Naive thymus-derived CD4-positive, alpha-beta T cell (primary cell): ENCODE measurements at regions not wholly inside any gene's neighbourhood (a gene's known extent, or its start where the extent isn't known, plus 50 kb on each side); places are given as distances from the start of the nearest gene placed in this dataset.

Experiments
- ATAC-seq: fragments of 150-1000 bp; cut with Tn5 transposase; 2 replicates; pipeline ENCODE4 v1.10.0; 2021; ENCODE audit warnings: mild to moderate bottlenecking, moderate library complexity
- CTCF ChIA-PET: fragments of 350-600 bp; sonication (Branson Sonifier 250); formaldehyde crosslinking; loops from one replicate; lab custom pipeline; 2021; ENCODE audit warnings: antibody characterized with exemption; lab: Charles Lee
- POLR2A ChIA-PET: fragments of 350-600 bp; sonication (Branson Sonifier 250); formaldehyde crosslinking; loops from one replicate; lab custom pipeline; 2021; ENCODE audit warnings: antibody characterized with exemption, inconsistent platforms; lab: Charles Lee
- DNase-seq, 9 donors: peaks; one replicate each; pipeline versions ENCODE4 v3.0.0 to v3.0.0-alpha.2; 2020 to 2022; ENCODE audit warnings: mixed read lengths in 1 of 9
- H3K27ac ChIP-seq: one replicate; pipeline ENCODE4 v1.7.0; 2013; ENCODE audit warnings: mild to moderate bottlenecking, low read depth, low read length, moderate library complexity
- H3K27me3 ChIP-seq, 2 donors: one replicate each; pipeline ENCODE4 v1.7.0; 2013; ENCODE audit warnings: low read length in 2 of 2, mild to moderate bottlenecking in 2 of 2, moderate library complexity in 2 of 2; ENCODE audit not compliant: control insufficient read depth in 2 of 2, insufficient read depth in 2 of 2
- H3K36me3 ChIP-seq, 3 experiments: 1 replicate in 2 of 3; 2 replicates in 1 of 3; pipeline ENCODE4 v1.7.0; 2013; ENCODE audit warnings: low read length in 3 of 3, mild to moderate bottlenecking in 3 of 3, moderate library complexity in 1 of 3; ENCODE audit not compliant: insufficient read depth in 3 of 3, control insufficient read depth in 2 of 3
- H3K4me1 ChIP-seq, 2 donors: one replicate each; pipeline ENCODE4 v1.7.0; 2013; ENCODE audit warnings: low read length in 2 of 2, mild to moderate bottlenecking in 2 of 2, moderate library complexity in 1 of 2; ENCODE audit not compliant: control insufficient read depth in 2 of 2, insufficient read depth in 2 of 2
- H3K4me3 ChIP-seq: 2 replicates; pipeline ENCODE4 v1.7.0; 2013; ENCODE audit warnings: mild to moderate bottlenecking, low read length
- H3K9me3 ChIP-seq, 3 experiments: 1 replicate in 2 of 3; 2 replicates in 1 of 3; pipeline ENCODE4 v1.7.0; 2013; ENCODE audit warnings: low read length in 3 of 3; ENCODE audit not compliant: control insufficient read depth in 2 of 3
- H3K27ac Mint-ChIP-seq, 9 donors: one replicate each; pipeline ENCODE4 v1.8.0; 2020 to 2022; ENCODE audit warnings: mixed read lengths in 9 of 9, mild to moderate bottlenecking in 8 of 9, moderate library complexity in 5 of 9, inconsistent platforms in 2 of 9
- H3K27me3 Mint-ChIP-seq, 5 donors: one replicate each; pipeline ENCODE4 v1.8.0; 2021 to 2022; ENCODE audit warnings: mixed read lengths in 5 of 5, mild to moderate bottlenecking in 1 of 5
- H3K36me3 Mint-ChIP-seq, 5 donors: one replicate each; pipeline ENCODE4 v1.8.0; 2020 to 2022; ENCODE audit warnings: mixed read lengths in 5 of 5, mild to moderate bottlenecking in 3 of 5, inconsistent platforms in 1 of 5
- H3K4me1 Mint-ChIP-seq, 7 donors: one replicate each; pipeline ENCODE4 v1.8.0; 2020 to 2022; ENCODE audit warnings: mixed read lengths in 7 of 7, mild to moderate bottlenecking in 3 of 7, inconsistent platforms in 1 of 7
- H3K4me3 Mint-ChIP-seq, 10 donors: one replicate each; pipeline ENCODE4 v1.8.0; 2020 to 2022; ENCODE audit warnings: mild to moderate bottlenecking in 10 of 10, mixed read lengths in 10 of 10, moderate library complexity in 6 of 10, inconsistent platforms in 2 of 10
- H3K9me3 Mint-ChIP-seq, 11 donors: one replicate each; pipeline ENCODE4 v1.8.0; 2020 to 2022; ENCODE audit warnings: mixed read lengths in 11 of 11, mild to moderate bottlenecking in 4 of 11, inconsistent platforms in 1 of 11, moderate library complexity in 1 of 11
- intact Hi-C, 2 donors: fragments of 100-400 bp; cut with micrococcal nuclease; formaldehyde crosslinking; loops; one replicate each; pipeline ENCODE4 v1.15.1; 2023

DNA sequence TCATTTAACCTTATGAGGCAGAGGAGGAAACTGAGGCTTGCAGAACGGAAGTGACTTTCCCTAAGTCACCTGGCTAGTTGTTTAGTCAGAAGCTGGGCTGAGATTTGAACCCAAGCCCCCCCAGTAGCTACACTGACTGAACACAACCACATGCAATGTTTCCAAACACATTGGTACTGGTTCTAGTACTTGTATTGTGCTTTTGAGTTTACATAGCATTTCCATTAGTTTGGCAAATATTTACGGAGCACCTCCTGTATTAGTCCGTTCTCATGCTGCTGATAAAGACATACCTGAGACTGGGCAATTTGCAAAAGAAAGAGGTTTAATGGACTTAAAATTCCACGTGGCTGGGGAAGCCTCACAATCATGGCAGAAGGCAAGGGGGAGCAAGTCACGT lies 56.3 kb upstream of the ITGA11 start:
- no peak overlapping the region for H3K27ac ChIP-seq
- intact Hi-C loops: no loop called here
- H3K36me3 Mint-ChIP-seq: peaks cover 0 to 5% (median 0%) of the 10 kb centered on the region in 5 donors
- POLR2A ChIA-PET: no interaction called here
- no peaks in the 10 kb centered on the region for H3K36me3 ChIP-seq
- peaks cover 0 to 12% (median 0%) of the 10 kb centered on the region in 11 donors for H3K9me3 Mint-ChIP-seq
- H3K4me1 Mint-ChIP-seq: peaks cover 0 to 3% (median 0%) of the 10 kb centered on the region in 7 donors
- DNase-seq (no peak), ATAC-seq (no peak)
- no peaks in the 10 kb centered on the region for H3K9me3 ChIP-seq
- no peak overlapping the region for H3K4me3 Mint-ChIP-seq
- CTCF ChIA-PET: no interaction called here
- no peaks in the 10 kb centered on the region for H3K4me1 ChIP-seq
- no peak overlapping the region for H3K4me3 ChIP-seq
- H3K27ac Mint-ChIP-seq: no peak overlapping the region
- peaks cover 35 to 64% (median 39%) of the 10 kb centered on the region in 5 donors for H3K27me3 Mint-ChIP-seq
- H3K27me3 ChIP-seq: no peaks in the 10 kb centered on the region

DNA sequence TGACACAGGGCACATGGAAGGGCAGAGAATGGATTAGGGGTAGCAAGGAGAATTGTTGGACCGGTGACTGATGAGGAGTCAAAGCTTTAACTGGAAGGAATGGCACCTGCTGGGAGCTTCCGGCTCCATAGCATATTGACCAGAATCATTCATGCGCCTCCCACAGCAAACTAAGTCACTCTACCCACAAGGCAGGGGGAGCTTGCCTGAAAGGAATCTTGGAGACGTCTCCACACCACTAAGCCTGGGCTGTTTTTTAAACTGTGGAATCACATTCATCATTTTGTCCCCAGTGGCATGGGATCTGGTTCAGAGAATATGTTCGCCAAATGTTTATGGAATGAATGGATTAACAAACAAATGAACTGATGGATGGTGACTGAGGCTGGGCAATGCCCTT lies 57.0 kb upstream of the ITGA11 start:
- peaks cover 0 to 12% (median 0%) of the 10 kb centered on the region in 11 donors for H3K9me3 Mint-ChIP-seq
- H3K9me3 ChIP-seq: no peaks in the 10 kb centered on the region
- H3K36me3 Mint-ChIP-seq: peaks cover 0 to 5% (median 0%) of the 10 kb centered on the region in 5 donors
- intact Hi-C loops: no loop called here
- DNase-seq (no peak), ATAC-seq (no peak)
- peaks cover 32 to 65% (median 42%) of the 10 kb centered on the region in 5 donors for H3K27me3 Mint-ChIP-seq
- no peaks in the 10 kb centered on the region for H3K27me3 ChIP-seq
- no peaks in the 10 kb centered on the region for H3K36me3 ChIP-seq
- H3K27ac Mint-ChIP-seq: no peak overlapping the region
- H3K4me1 Mint-ChIP-seq: peaks cover 0 to 3% (median 0%) of the 10 kb centered on the region in 7 donors
- H3K27ac ChIP-seq: no peak overlapping the region
- no peaks in the 10 kb centered on the region for H3K4me1 ChIP-seq
- CTCF ChIA-PET: no interaction called here
- no peak overlapping the region for H3K4me3 Mint-ChIP-seq
- no peak overlapping the region for H3K4me3 ChIP-seq
- POLR2A ChIA-PET: no interaction called here

- H3K4me1 ChIP-seq: no peaks in the 10 kb centered on the region
- DNase-seq (no peak), ATAC-seq (no peak)
- POLR2A ChIA-PET: no interaction called here
- intact Hi-C loops: no loop called here
- Mint-ChIP-seq H3K4me3 (no peak overlapping the region), H3K27ac (no peak overlapping the region), H3K4me1 (peaks cover 0 to 2% (median 0%) of the 10 kb centered on the region in 7 donors), H3K36me3 (peaks cover 0 to 5% (median 0%) of the 10 kb centered on the region in 5 donors), H3K27me3 (peaks cover 29 to 65% (median 45%) of the 10 kb centered on the region in 5 donors), H3K9me3 (peaks cover 0 to 12% (median 0%) of the 10 kb centered on the region in 11 donors)
- no peaks in the 10 kb centered on the region for H3K27me3 ChIP-seq
- H3K9me3 ChIP-seq: no peaks in the 10 kb centered on the region
- no peaks in the 10 kb centered on the region for H3K36me3 ChIP-seq
- H3K4me3 ChIP-seq: no peak overlapping the region
- CTCF ChIA-PET: no interaction called here
- H3K27ac ChIP-seq: no peak overlapping the region
Measured at GRCh38 chr15:68489421-68489820, 57.5 kb upstream of the ITGA11 start.

GRCh38 chr15:68491415-68492106 lies 59.6 kb upstream of the ITGA11 start:
- Histone ChIP-seq H3K4me1 (no peaks in the 10 kb centered on the region), H3K27me3 (no peaks in the 10 kb centered on the region), H3K27ac (no peak overlapping the region), H3K36me3 (no peaks in the 10 kb centered on the region), H3K4me3 (no peak overlapping the region), H3K9me3 (no peaks in the 10 kb centered on the region)
- Mint-ChIP-seq H3K4me3 (no peak overlapping the region), H3K27ac (no peak overlapping the region), H3K4me1 (no peaks in the 10 kb centered on the region), H3K9me3 (peaks cover 0 to 12% (median 0%) of the 10 kb centered on the region in 11 donors), H3K27me3 (peaks cover 28 to 55% (median 50%) of the 10 kb centered on the region in 5 donors), H3K36me3 (peaks cover 0 to 5% (median 0%) of the 10 kb centered on the region in 5 donors)
- intact Hi-C loops: no loop called here
- no peak for ATAC-seq
- ChIA-PET POLR2A (no interaction called here), CTCF (no interaction called here)
- no peak for DNase-seq

GRCh38 chr15:68492855-68493254 lies 60.9 kb upstream of the ITGA11 start:
- Mint-ChIP-seq H3K9me3 (peaks cover 0 to 12% (median 0%) of the 10 kb centered on the region in 11 donors), H3K4me1 (no peaks in the 10 kb centered on the region), H3K4me3 (no peak overlapping the region), H3K36me3 (peaks cover 0 to 5% (median 0%) of the 10 kb centered on the region in 5 donors), H3K27me3 (peaks cover 25 to 51% (median 44%) of the 10 kb centered on the region in 5 donors), H3K27ac (no peak overlapping the region)
- ChIA-PET POLR2A (no interaction called here), CTCF (no interaction called here)
- intact Hi-C loops: no loop called here
- no peak overlapping the region for H3K4me3 ChIP-seq
- H3K9me3 ChIP-seq: no peaks in the 10 kb centered on the region
- no peak overlapping the region for H3K27ac ChIP-seq
- H3K27me3 ChIP-seq: no peaks in the 10 kb centered on the region
- ATAC-seq (no peak), DNase-seq (no peak)
- no peaks in the 10 kb centered on the region for H3K4me1 ChIP-seq
- H3K36me3 ChIP-seq: no peaks in the 10 kb centered on the region

DNA sequence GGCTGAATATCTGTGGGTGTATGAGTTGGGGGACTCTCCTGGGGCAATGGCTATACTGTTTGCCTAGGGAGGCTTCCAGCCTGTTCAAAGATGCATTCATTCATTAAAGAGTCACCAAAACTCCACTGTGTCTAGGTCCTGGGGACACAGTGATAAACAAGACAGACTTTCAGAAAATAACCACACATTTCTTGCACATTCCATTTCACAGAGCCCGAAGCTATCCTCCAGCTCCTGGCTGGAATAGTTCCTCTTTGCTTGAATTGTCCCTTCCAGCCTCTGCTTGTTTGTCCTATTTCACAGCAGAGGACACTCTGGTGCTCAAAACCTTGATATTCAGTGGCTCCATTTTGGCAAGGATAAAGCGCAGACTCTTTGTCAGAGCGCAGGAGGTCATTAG lies 61.7 kb upstream of the ITGA11 start:
- no peaks in the 10 kb centered on the region for H3K36me3 ChIP-seq
- no peaks in the 10 kb centered on the region for H3K9me3 ChIP-seq
- H3K4me3 Mint-ChIP-seq: no peak overlapping the region
- peaks cover 0 to 6% (median 0%) of the 10 kb centered on the region in 11 donors for H3K9me3 Mint-ChIP-seq
- peaks cover 17 to 50% (median 37%) of the 10 kb centered on the region in 5 donors for H3K27me3 Mint-ChIP-seq
- intact Hi-C loops: no loop called here
- H3K27ac ChIP-seq: no peak overlapping the region
- H3K27ac Mint-ChIP-seq: no peak overlapping the region
- ChIA-PET POLR2A (no interaction called here), CTCF (interaction anchor here (0.6 kb wide), 1 partner anchor 968 kb away, joined by 3 read pairs; no protein-coding TSS in a partner anchor)
- H3K36me3 Mint-ChIP-seq: peaks cover 0 to 5% (median 0%) of the 10 kb centered on the region in 5 donors
- DNase-seq (no peak), ATAC-seq (no peak)
- H3K27me3 ChIP-seq: no peaks in the 10 kb centered on the region
- H3K4me3 ChIP-seq: no peak overlapping the region
- H3K4me1 Mint-ChIP-seq: no peaks in the 10 kb centered on the region
- H3K4me1 ChIP-seq: no peaks in the 10 kb centered on the region
